Left ventricle myocardium superior (tissue), 1 donor: ENCODE measurements at regions not wholly inside any gene's neighbourhood (a gene's known extent, or its start where the extent isn't known, plus 50 kb on each side); places are given as distances from the start of the nearest gene placed in this dataset.

Source experiments
- ATAC-seq: fragments of 200-7000 bp; cut with Tn5 transposase; one replicate; pipeline ENCODE4 v1.9.1; 2020; ENCODE audit warnings: mild to moderate bottlenecking, moderate library complexity
- DNase-seq: peaks from one replicate; pipeline ENCODE4 v3.0.0-alpha.2; 2020
- intact Hi-C: fragments of 100-400 bp; cut with micrococcal nuclease; formaldehyde crosslinking; loops from one replicate; pipeline ENCODE4 v1.11.0; 2022
- donor health status: DM: no; HTN: yes; CAD: no; lungs with severe emphysema.

DNA sequence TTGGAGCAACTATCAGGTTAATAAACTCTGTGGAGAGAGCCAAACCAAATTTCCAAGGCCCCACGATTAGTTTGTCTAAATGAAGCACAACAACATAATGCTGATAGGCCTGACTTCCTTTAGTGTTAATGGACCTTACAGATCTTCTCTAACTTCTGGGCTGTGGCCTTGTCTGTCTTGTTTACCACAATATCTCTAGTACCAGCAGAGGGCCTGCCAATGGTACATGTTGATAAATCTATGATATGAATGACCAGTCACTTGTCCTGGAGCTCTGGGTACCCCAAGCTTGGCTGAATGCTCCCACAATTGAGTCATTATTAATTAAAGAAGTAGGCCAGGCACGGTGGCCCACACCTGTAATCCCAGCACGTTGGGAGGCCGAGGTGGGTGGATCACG is 78.9 kb upstream of the CISTR start:
- DNase-seq: no peak
- no peak for ATAC-seq
- intact Hi-C loops: no loop called here

DNA sequence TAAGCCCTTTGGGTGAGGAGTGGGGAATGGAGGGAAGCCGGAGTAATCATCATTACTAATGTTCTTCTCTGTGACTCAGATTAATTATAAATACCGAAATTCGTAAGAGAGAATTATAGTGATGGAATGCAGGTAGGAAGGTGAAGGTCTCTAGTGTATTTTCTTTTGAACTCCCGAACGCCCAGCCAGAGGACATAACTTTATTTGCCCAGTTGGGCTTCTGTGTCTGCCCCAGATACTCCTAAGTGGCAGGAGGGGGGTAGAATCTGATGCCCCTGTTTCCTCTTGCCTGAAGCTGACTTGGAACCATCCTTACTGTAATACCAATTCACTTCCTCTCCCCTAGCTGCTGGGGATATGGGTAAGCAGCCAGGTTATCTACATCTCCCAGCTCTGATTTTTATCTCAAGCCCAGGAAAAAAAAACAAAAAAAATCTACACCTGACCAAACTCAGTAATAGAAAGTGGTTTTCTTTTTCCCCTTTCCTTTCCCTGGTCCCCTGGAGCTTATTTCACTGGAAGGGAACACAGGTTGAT is 84.4 kb upstream of the CISTR start:
- intact Hi-C loops: no loop called here
- no peak for DNase-seq
- no peak for ATAC-seq

DNA sequence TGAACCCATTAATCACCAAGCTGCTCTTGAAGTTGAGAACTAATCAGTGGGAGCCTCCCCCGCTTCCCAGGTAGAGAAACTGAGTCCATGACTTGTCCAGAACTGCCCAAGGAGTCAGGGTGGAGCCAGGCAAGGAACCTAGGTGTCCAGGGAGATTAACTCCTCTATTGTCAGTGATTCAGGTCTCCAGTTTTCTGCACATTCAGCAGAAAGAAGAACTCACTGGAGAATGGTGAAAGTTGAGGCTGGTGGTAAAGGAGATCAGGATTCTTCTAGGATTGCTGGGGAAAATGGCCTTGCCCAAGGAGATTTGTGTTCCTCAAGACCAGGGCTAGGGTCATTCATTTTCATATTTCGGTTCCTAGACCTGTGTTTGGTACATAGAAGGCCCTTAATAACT is 87.2 kb upstream of the CISTR start:
- intact Hi-C loops: no loop called here

DNA sequence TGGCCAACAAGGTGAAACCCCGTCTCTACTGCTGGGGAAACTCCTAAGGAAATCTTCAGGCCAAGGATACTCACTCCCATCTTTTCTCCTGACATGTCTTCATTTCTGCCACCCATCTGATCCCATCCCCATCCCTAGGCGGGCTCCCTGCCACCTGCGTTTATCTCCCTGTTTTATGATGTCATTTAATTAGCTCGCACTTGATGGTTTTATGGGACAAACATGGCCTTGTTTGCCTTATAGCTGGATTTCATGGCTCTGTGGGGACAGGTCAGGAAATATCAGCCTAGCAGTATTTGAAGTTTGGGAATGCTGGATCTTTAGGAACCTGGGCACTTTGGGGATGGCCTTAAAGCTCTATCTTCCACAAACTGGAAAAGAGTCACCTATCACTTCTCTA is 88.5 kb upstream of the CISTR start:
- DNase-seq: no peak
- ATAC-seq: no peak
- intact Hi-C loops: no loop called here

More for the DNA sequence above, 87.2 kb upstream of the CISTR start:
- ATAC-seq: no peak
- DNase-seq: no peak

DNA sequence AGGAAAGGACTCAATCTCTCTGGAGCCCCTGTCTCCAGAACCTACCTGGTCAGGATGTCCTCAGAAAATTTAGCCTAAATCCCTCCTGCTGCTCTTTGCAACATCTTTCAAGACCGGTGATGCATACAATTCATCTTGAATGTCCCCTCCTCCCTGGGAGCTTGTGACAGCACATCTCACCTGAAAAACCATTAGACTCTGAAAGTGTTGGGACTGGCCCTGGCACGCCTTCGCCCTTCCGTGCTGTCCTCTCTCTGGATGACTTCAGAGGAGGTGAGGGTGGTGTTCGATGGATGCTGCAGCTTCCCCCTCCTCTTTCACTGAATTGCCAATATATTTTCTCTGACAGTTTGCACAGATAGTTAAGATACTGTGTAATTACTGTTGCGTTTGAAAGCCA is 90.9 kb upstream of the CISTR start:
- DNase-seq (no peak), ATAC-seq (no peak)
- intact Hi-C loops: no loop called here

DNA sequence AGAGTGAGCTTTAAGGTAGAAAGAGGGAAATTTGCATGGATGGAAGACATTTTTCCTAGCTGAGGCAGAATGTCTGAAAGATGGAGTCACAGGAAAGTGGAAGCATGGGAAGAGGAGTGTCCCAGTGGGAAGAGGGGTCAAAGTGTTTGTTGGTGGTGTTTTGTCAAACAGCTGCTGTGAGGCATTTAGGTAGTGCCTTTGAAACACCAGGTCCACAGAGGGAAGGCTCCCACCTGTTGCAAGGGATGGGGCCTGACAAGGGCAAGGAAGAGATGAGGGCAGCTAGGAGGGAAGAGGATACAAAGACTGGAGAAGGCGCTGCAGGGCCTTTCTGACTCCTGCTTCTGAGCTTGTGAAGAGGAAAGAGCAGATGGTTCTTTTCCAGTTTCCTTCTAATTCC is 91.8 kb upstream of the CISTR start:
- DNase-seq (no peak), ATAC-seq (no peak)
- intact Hi-C loops: no loop called here

DNA sequence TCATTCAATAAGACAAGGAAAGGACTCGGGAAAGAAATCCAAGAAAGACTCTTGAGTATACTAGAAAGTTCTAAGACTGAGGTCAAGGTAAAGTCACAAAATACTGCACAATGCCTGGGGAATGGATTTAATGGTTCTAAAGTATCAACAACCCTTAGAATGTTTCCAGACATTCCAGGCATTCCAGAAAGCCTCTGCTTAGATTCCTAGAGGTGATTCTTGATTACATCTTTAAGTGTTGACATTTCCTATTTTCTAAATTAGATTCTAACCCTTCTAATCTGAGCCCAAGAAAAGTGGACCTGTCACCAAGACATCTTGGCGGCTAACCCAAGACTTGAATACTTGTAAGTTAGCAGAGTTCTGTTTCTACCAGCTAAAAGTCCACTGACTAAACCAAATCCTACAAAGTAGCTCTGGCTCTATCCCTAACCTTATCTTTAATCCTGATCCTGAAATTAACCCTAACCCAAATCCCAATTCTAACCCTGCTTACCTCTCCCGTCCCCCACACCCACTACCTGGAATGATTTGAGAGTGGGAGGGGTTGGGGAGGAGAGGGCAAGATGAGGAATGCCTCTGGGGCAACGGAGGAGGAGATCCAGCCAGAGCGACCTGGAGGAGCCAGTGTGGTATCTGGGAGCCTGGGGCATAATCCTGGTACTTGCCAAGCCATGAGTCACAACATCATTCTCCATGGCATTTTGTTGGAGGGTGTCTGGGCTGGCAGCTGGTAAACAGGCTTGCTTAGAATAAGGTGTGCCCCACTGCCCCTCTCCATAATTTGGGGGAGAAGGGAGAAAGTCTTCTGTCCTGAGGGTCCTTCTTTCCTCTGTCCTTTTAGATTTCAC is 93.4 kb upstream of the HOXC13 start:
- intact Hi-C loops: no loop called here
- ATAC-seq: no peak
- DNase-seq: no peak

DNA sequence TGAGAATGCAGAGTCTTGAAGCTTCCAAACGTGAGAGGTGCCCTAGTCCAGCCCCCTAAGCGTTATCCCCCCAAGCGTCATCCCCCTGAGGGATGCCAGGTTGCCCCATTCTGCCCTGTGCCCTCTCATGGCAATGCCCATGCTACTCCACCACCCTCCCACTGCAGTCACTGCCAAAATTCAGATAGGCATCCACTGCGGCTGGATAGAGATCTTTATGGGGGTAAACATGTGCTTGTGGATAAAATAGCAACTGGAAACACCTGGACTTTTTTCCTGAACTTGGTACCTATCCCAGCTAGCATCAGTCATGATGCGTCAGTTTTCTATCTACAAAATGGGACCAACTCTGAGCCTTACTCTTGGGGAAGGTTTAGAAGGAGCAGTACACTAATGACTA is 92.7 kb upstream of the HOXC13 start:
- ATAC-seq (no peak), DNase-seq (no peak)
- intact Hi-C loops: no loop called here

DNA sequence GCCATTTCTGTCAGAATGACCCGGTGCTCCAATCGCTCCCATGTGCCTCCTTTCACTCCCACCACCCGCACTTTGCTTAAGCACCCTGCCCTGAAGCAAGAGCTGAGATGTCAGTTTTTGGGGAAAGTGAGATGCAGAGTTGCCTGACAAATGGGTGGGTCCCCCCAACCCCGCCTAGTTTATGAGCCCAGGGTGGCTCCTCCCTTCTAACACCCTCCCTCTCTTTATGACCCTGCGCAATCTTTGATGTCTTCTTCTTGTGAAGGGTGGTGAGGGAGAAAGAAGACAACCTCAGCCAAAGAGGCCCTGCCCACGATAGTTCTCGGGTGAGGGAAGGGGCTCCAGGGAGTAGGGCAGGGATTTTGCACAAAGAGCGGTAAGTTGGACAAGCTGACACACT is 89.5 kb upstream of the HOXC13 start:
- DNase-seq (no peak), ATAC-seq (no peak)
- intact Hi-C loops: no loop called here

DNA sequence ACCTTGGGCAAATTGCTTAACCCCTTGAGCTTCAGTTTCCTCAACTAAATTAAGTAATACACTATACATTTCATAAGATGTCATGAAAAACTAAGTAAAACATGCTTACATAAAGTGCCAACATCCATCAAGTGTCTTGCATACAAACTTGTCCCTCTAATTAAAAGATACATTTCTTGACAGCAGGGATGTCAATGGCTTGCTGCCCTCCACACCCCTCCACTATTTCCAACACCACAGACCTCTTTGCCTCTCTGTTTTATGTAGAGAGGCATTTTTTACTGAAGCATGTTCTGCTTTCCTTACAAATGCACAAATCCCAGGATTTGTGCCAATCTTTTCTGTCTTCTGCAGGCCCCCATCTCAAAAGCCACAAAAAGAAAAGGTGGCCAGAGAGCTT is 89.0 kb upstream of the HOXC13 start:
- DNase-seq: no peak
- ATAC-seq: no peak
- intact Hi-C loops: no loop called here

DNA sequence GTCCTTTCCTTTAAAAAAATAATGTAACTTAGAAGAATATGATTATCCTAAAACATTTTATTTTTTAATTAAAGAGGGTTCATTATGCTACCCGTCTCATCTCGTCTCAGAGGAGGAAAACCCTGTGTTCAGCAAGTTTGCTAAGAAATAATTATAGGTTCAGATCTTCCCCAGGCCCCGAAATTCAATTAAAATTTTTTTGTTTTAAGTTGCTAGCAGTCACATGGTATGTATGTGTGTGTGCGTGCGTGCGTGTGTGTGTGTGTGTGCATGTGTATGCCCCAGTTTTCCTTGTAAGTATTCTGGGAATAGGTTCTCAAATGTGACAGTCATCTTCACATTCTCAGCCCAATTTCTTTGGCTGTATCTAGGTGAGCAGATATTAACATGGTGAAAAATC is 86.6 kb upstream of the HOXC13 start:
- no peak for DNase-seq
- intact Hi-C loops: no loop called here
- no peak for ATAC-seq

DNA sequence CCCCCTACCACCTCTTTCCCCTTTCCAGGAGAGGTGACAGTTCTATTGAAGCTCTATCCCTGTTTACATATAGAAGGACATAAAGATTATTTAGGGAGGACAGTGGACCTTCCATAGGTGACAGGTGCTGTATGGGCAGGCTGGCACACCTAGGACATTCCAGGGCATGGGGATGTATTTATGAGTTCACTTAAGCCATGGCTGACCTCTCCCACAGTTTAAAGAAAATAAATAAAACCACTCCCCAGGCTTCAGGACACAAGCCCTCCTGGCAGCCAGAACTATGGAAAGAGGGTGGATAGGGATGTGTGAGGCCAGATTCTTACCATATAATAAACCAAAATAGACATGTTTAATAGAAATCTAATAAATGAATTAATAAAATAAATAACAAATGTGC is 85.6 kb upstream of the HOXC13 start:
- DNase-seq (no peak), ATAC-seq (no peak)
- intact Hi-C loops: no loop called here

DNA sequence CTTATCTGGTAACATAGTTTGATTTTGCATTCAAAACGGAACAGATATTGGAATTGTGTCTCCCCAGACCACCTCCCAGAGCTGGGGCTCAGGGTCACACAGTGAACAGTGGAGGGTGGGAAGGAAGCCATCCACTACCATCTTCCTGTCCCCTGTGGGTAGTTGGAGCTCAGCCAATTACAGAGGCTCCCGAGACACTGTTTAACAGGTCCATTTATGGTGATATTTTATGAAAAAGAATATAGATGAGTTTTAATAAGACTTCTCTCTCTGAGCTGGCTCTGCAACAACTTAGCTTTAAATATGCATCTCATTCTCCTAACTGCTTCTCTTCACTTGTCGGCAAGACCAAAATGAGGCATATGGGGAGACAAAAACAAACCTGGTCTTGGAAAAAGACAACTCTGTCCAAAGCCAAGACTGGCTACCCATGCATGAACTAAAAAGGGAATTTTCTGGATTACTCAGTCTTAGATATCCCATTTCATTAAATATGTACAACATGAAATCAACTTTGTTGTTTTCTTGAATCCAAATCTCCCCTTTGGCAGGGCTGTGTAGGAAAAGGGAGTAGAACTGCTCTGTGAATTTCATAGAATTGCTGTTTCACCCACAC is 83.8 kb upstream of the HOXC13 start:
- intact Hi-C loops: no loop called here
- DNase-seq (no peak), ATAC-seq (no peak)

DNA sequence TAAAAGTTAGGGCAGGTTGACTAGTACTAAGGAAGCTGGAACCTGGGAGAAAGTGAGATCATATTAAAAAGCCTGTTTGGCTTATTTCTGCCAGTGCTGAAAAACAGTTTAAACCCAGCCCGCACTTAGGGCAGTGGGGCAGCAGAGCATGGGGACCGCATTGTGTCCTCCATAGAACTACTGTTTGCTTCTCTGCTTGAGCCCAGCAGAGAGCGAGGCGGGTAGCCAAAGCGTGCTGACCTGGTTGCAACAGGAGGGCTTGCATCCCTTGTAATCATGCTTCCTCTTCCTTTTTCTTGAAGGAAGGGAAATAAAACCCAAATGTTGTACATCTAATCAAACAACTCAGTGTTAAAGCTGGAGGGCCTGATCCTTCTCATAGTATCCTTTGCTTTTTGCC is 82.5 kb upstream of the HOXC13 start:
- DNase-seq (no peak), ATAC-seq (no peak)
- intact Hi-C loops: no loop called here

DNA sequence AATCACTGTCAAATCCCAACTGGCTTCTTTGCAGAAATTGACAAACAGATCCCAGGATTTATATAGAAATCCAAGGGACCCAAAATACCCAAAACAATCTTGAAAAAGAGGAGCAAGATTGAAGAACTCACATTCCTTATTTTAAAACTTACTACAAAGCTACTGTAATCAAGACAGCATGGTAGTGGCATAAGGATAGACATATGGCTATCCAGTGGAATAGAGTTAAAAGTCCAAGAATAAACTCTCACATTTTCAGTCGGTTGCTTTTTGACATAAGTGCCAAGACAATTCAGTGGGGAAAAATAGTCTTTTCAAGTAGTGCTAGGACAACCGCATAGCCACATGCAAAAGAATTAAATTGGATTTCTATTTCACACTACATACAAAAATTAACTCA is 81.0 kb upstream of the HOXC13 start:
- no peak for ATAC-seq
- no peak for DNase-seq
- intact Hi-C loops: no loop called here

DNA sequence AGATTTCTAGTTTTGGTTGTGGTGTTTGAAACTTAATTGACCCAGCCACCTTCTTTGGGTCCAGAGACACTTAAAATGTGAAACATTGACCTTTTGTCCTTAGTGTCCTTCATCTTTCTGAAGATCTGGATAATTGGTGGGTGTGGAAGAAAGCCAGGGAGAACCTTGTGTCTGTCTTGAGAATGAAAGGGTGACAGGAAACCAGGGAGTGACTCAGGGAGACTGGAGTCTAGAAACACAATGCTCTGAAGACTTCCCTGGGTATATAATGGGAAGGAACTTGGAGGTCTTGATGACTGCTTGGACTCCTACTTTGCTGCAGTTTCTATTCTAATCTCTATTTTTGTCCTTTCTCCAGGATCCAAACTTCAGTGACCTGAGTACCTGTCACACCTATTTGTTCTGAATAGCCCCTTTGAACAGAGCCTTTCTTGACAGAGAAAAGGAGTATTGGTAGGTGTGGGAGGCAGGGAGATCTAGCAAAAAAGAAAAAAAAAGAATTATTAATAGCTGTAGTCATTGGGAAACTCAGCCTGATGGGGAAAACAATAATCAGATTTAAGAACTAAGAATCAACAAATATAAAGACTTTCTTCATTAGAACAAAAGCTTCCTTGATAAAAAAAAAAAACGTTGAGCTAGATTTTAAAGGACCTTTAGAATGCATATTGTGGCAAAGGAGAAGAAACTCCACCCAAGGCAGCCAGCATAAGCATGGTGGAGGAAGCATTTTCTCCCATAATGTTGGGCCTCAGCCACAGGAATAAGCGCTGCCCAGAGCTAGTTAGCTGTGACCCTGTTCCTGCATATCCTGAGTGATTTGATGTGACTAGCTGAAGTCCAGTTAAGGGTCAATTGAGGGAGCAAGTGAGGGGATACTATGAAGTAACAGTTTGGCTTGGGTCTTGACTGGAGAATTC is 77.9 kb upstream of the HOXC13 start:
- intact Hi-C loops: no loop called here
- DNase-seq (no peak), ATAC-seq (no peak)

DNA sequence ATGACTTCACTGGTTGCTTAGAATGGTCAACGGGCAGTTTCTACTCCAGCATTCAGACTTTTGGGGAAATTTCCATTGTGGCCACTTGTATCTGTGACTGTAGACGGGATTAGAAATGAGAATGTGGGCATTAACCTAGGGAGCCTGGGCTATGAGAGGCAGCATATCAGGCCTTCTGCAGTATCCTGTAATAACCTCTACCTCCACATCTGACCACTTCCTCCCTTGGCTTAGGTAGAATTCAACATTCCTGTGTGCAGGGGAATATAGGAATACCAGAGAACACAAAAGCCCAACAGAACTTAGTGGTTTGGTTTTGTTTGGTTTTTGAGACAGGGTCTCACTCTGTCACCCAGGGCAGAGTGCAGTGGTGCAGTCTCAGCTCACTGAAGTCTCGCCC is 76.4 kb upstream of the HOXC13 start:
- ATAC-seq: no peak
- DNase-seq: no peak
- intact Hi-C loops: no loop called here

DNA sequence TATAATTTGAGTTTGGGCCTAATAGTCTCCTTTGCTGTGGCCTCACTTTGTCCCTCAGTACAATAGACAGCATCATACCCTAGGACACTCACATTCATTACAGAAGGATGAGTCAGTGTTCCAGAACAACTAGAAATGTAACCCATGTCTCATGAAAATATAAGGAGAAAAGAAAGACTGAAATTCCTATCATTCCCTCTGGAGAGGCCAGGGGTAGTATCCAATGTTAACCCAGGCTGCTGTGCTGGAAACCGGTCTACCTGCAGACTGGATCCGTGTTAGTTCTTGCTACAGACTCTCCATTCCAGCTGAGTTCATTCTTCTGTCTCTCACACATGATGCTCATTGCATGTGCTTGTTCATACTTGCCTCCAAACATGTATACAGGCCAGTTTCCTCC is 75.8 kb upstream of the HOXC13 start:
- no peak for DNase-seq
- intact Hi-C loops: no loop called here
- no peak for ATAC-seq

DNA sequence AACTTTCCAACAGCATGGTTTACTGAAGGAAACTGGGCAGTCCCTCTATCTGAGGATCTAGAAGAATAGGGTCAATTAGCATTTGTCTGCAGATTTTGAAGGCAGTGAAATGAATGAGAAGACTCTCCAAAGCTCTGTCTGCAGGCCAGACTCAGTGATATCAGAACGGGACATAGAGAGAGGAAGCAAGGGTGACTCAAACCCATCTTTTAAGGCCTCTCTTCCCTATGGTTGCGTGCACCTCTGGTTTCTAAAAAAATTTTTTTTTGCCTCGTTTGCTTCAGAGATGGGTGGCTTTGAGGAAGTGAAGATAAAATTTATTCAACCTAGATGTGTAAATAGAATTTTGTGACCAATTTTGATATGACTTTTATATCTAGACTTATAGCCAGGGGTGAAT is 71.9 kb upstream of the HOXC13 start:
- intact Hi-C loops: no loop called here
- DNase-seq (no peak), ATAC-seq (no peak)
